HAP-1 (cell line): ENCODE measurements at regions not wholly inside any gene's neighbourhood (a gene's known extent, or its start where the extent isn't known, plus 50 kb on each side); places are given as distances from the start of the nearest gene placed in this dataset.

ENCODE experiments used
- DNase-seq, 2 experiments: peaks; one replicate each; pipeline ENCODE4 v3.0.0-alpha.2; 2016 to 2020; ENCODE audit warnings: low spot score in 2 of 2
- H3K27me3 ChIP-seq: fragments of 250-450 bp; sonication (Bioruptor Pico); 2 replicates; pipeline ENCODE4 v1.5.1; 2020; ENCODE audit warnings: low read depth, mild to moderate bottlenecking, moderate library complexity
- H3K36me3 ChIP-seq: fragments of 250-450 bp; sonication (Bioruptor Pico); replicated peaks from 2 replicates; pipeline ENCODE4 v1.5.1; 2020; ENCODE audit warnings: mild to moderate bottlenecking
- H3K4me1 ChIP-seq: fragments of 250-450 bp; sonication (Bioruptor Pico); 2 replicates; pipeline ENCODE4 v1.5.1; 2020; ENCODE audit warnings: mild to moderate bottlenecking
- H3K4me3 ChIP-seq: fragments of 250-450 bp; sonication (Bioruptor Pico); 2 replicates; pipeline ENCODE4 v1.5.1; 2020; ENCODE audit warnings: mild to moderate bottlenecking, moderate library complexity
- H3K9me3 ChIP-seq: fragments of 250-450 bp; sonication (Bioruptor Pico); 2 replicates; pipeline ENCODE4 v1.5.1; 2020; ENCODE audit warnings: mild to moderate bottlenecking, moderate library complexity
- in situ Hi-C: fragments of 300-500 bp; cut with MboI; formaldehyde crosslinking; loops from 3 replicates; pipeline ENCODE4 v1.14.3; 2020; ENCODE audit warnings: low sequenced_read_pairs, inconsistent platforms, mixed read lengths

GRCh38 chr11:116414357-116414880 is 358.4 kb downstream of the BUD13 start:
- no peak overlapping the region for H3K4me3 ChIP-seq
- in situ Hi-C loops = no loop called here
- H3K36me3 ChIP-seq = no peaks in the 10 kb centered on the region
- no peaks in the 10 kb centered on the region for H3K9me3 ChIP-seq
- peak in 1 of 2 experiments; percentile 48 for DNase-seq
- H3K27me3 ChIP-seq = no peaks in the 10 kb centered on the region
- peaks cover 4% of the 10 kb centered on the region; the same call in 1 of the 2 replicates for H3K4me1 ChIP-seq

GRCh38 chr11:116413301-116414242 is 359.2 kb downstream of the BUD13 start:
- in situ Hi-C loops = no loop called here
- no peaks in the 10 kb centered on the region for H3K36me3 ChIP-seq
- H3K4me1 ChIP-seq = peaks cover 4% of the 10 kb centered on the region; the same call in 1 of the 2 replicates
- H3K9me3 ChIP-seq = no peaks in the 10 kb centered on the region
- DNase-seq = peak in 1 of 2 experiments; percentile 16
- no peak overlapping the region for H3K4me3 ChIP-seq
- H3K27me3 ChIP-seq = no peaks in the 10 kb centered on the region

DNA sequence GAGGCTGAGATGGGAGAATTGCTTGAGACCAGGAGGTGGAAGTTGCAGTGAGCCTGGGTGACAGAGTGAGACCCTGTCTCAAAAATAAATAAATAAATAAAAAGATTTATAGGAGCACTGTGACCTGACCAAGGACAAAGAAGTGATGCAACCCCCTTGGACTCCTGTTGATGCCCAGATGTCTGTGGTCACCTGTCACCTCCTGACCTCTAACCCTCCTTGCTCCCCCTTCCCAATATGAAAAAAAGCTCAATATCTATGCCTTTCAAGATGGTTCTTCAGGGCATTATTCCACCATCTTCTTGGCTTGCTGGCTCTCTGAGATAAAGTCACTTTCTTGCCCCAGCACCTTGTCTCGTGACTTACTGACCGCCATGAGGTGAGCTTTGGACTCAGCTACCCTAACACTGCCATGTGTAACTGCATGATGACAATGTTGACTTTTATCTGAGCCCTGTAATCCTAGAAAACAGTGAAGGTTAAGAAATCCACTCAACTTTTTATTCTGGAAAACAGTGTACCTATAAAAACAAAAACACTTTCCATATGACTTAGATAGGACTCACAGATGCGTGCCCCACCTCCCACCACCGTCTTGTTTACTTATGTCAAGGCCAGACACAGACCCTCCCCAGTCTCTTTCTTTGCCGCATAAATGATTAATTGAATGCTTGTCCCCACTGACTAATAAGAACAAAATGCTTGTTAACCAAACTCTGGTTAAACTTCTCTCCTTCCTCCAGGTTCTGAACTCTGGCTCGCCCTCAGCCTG is 360.5 kb downstream of the BUD13 start:
- DNase-seq = no peak
- no peaks in the 10 kb centered on the region for H3K9me3 ChIP-seq
- in situ Hi-C loops = no loop called here
- H3K27me3 ChIP-seq = no peaks in the 10 kb centered on the region
- peaks cover 4% of the 10 kb centered on the region; the same call in 1 of the 2 replicates for H3K4me1 ChIP-seq
- H3K36me3 ChIP-seq = no peaks in the 10 kb centered on the region
- no peak overlapping the region for H3K4me3 ChIP-seq

GRCh38 chr11:116409238-116409637 is 363.5 kb downstream of the BUD13 start:
- no peaks in the 10 kb centered on the region for H3K27me3 ChIP-seq
- in situ Hi-C loops = no loop called here
- H3K9me3 ChIP-seq = no peaks in the 10 kb centered on the region
- H3K36me3 ChIP-seq = no peaks in the 10 kb centered on the region
- no peaks in the 10 kb centered on the region; the same call in 1 of the 2 replicates for H3K4me1 ChIP-seq
- no peak overlapping the region for H3K4me3 ChIP-seq
- DNase-seq = no peak

DNA sequence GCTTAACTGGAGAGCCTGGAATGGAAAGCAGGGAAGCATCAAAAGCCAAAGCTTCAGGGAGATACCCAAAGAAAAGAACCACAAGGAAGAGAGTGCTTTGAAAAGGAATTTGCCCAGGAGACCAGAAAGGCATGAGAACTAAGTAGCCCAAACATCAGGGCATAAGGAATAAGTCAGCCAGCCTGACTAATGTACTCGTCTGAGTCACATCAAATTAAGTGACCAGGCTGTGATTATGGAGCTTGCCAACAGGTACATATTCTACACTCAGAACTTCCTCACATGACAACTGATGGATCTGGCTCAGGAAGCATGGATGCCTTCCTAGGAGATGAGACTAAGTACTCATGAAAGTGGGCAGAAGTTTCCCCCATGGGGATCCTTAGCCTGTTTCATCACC is 366.7 kb downstream of the BUD13 start:
- H3K36me3 ChIP-seq = no peaks in the 10 kb centered on the region
- no peak overlapping the region for H3K4me3 ChIP-seq
- H3K4me1 ChIP-seq = no peaks in the 10 kb centered on the region; the same call in 1 of the 2 replicates
- no peaks in the 10 kb centered on the region for H3K27me3 ChIP-seq
- no peaks in the 10 kb centered on the region for H3K9me3 ChIP-seq
- DNase-seq = no peak
- in situ Hi-C loops = no loop called here

- no peaks in the 10 kb centered on the region for H3K9me3 ChIP-seq
- no peaks in the 10 kb centered on the region for H3K27me3 ChIP-seq
- in situ Hi-C loops = no loop called here
- H3K4me3 ChIP-seq = no peak overlapping the region
- no peaks in the 10 kb centered on the region for H3K36me3 ChIP-seq
- no peak for DNase-seq
- no peaks in the 10 kb centered on the region; the same call in 1 of the 2 replicates for H3K4me1 ChIP-seq
These were observed 368.4 kb downstream of the BUD13 start for GRCh38 chr11:116404462-116404798.

GRCh38 chr11:116403794-116404461 is 368.9 kb downstream of the BUD13 start:
- in situ Hi-C loops = no loop called here
- no peak for DNase-seq
- Histone ChIP-seq H3K4me1 (no peaks in the 10 kb centered on the region; the same call in 1 of the 2 replicates), H3K27me3 (no peaks in the 10 kb centered on the region), H3K4me3 (no peak overlapping the region), H3K9me3 (no peaks in the 10 kb centered on the region), H3K36me3 (no peaks in the 10 kb centered on the region)

DNA sequence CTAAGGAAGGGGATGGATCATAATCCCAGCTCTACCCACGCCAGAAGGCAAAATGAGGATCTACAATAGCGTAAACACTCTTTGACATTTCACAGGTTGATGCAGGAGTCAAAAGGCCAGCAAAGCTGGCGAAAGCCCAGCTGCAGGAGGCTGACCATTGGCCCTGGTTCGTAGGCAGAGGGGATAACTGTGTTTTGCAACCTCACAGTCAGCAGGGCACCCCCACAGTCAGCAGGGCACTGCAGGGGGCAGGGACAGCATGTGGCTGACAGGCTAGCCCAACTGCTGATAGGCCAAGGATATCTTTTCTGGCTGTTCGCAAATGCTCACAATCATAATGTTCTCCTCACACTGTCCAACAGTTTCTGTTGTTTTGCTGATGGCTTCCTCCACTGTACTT is 372.7 kb downstream of the BUD13 start:
- no peaks in the 10 kb centered on the region; the same call in 1 of the 2 replicates for H3K4me1 ChIP-seq
- in situ Hi-C loops = no loop called here
- no peaks in the 10 kb centered on the region for H3K27me3 ChIP-seq
- no peak overlapping the region for H3K4me3 ChIP-seq
- no peaks in the 10 kb centered on the region for H3K9me3 ChIP-seq
- H3K36me3 ChIP-seq = no peaks in the 10 kb centered on the region
- DNase-seq = no peak

DNA sequence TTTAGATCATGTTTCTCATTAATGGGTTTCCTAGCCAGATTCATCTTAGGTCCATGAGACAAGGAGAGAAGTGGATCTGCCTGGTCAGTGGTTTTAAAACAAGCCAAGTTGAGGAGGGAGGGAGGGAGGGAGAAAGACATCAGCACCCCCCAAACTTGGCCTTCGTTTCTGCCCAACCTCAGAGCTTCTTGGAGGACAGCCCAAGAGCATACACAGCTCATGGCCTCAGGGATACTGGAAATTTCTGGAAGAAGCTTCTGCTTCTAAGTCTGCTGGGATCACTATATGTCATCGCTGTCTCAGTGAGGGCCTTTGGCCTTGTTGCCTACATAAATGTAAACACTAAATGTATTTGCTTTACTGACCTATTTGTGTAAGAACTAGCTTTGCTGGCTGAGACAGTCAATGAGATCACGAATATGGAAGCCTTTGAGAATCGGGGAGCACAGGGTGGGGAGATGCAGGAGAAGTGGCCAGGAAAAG is 375.1 kb downstream of the BUD13 start:
- H3K9me3 ChIP-seq = no peaks in the 10 kb centered on the region
- DNase-seq = no peak
- H3K4me3 ChIP-seq = no peak overlapping the region
- in situ Hi-C loops = no loop called here
- H3K27me3 ChIP-seq = no peaks in the 10 kb centered on the region
- H3K36me3 ChIP-seq = no peaks in the 10 kb centered on the region
- no peaks in the 10 kb centered on the region for H3K4me1 ChIP-seq

DNA sequence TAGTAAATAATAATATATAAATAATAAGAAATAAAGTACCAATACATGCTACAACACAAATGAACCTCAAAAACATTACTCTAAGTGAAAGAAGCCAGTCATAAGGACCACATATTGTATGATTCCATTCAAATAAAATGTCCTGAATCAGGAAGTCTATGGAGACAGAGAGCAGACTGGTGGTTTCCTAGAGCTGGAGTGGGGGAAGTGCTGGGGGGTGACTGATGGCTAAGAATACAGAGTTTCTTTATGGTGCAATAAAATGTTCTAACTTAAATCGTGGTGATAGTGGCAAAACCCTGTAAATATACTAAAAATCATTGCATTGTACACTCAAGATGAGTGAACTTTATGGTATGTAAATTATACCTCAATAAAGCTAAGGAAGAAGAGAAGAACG is 376.5 kb downstream of the BUD13 start:
- no peaks in the 10 kb centered on the region for H3K27me3 ChIP-seq
- no peaks in the 10 kb centered on the region for H3K4me1 ChIP-seq
- no peaks in the 10 kb centered on the region for H3K36me3 ChIP-seq
- H3K9me3 ChIP-seq = no peaks in the 10 kb centered on the region
- in situ Hi-C loops = no loop called here
- DNase-seq = no peak
- H3K4me3 ChIP-seq = no peak overlapping the region

- Histone ChIP-seq H3K4me3 (no peak overlapping the region), H3K4me1 (no peaks in the 10 kb centered on the region), H3K9me3 (no peaks in the 10 kb centered on the region), H3K36me3 (no peaks in the 10 kb centered on the region), H3K27me3 (no peaks in the 10 kb centered on the region)
- DNase-seq = no peak
- in situ Hi-C loops = no loop called here
These were observed 378.8 kb downstream of the BUD13 start for GRCh38 chr11:116394022-116394421.

DNA sequence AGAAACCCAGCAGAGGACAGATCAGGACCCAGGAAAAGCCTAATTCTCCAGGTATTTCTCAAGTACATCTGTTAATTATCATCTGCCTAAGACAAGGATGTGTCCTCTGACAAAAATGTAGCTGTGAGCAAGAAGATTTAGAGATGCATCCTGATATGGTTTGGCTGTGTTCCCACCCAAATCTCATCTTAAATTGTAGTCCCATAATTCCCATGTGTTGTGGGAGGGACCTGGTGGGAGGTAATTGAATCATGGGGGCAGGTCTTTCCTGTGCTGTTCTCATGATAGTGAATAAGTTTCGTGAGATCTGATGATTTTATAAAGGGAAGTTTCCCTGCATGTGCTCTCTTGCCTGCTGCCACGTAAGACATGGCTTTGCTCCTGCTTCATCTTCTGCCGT is 381.8 kb downstream of the BUD13 start:
- DNase-seq = no peak

GRCh38 chr11:116388146-116388545 is 384.6 kb downstream of the BUD13 start:
- no peak for DNase-seq
- H3K36me3 ChIP-seq = no peaks in the 10 kb centered on the region
- H3K4me1 ChIP-seq = no peaks in the 10 kb centered on the region
- no peak overlapping the region for H3K4me3 ChIP-seq
- H3K9me3 ChIP-seq = no peaks in the 10 kb centered on the region
- no peaks in the 10 kb centered on the region for H3K27me3 ChIP-seq
- in situ Hi-C loops = no loop called here

More for the DNA sequence above, 381.8 kb downstream of the BUD13 start:
- Histone ChIP-seq H3K4me3 (no peak overlapping the region), H3K27me3 (no peaks in the 10 kb centered on the region), H3K9me3 (no peaks in the 10 kb centered on the region), H3K36me3 (no peaks in the 10 kb centered on the region), H3K4me1 (no peaks in the 10 kb centered on the region)
- in situ Hi-C loops = no loop called here
